ENCODE measurements at regions not wholly inside any gene's neighbourhood (a gene's known extent, or its start where the extent isn't known, plus 50 kb on each side); places are given as distances from the start of the nearest gene placed in this dataset.

- BruUV-seq (replicated peaks), result no TSS peak
- H3K4me1 ChIP-seq (ENCODE audit: control insufficient read depth, insufficient read depth, low read length), result no peaks in the 10 kb centered on the region
- TF ChIP-seq ZNF24 (IDR thresholded peaks at IDR 0.05) (no peak), PML (IDR thresholded peaks at IDR 0.05; ENCODE audit: low read length) (no peak), BCL11A (IDR thresholded peaks at IDR 0.05; ENCODE audit: low read depth, low read length) (no peak), RCOR1 (conservative IDR thresholded peaks at IDR 0.05; ENCODE audit: low read depth, low read length) (no peak), CHD4 (IDR thresholded peaks at IDR 0.05) (no peak), ZNF592 (IDR thresholded peaks at IDR 0.05) (no peak), GATAD2B (conservative IDR thresholded peaks at IDR 0.05; ENCODE audit: low read depth) (no peak), ATF2 (IDR thresholded peaks at IDR 0.05; ENCODE audit: low read length) (no peak), ZSCAN29 (IDR thresholded peaks at IDR 0.05) (no peak), ETV6 (conservative IDR thresholded peaks at IDR 0.05 in 1 of 2, IDR thresholded peaks at IDR 0.05 in 1 of 2; ENCODE audit: borderline replicate concordance in 1 of 2, low read depth in 1 of 2) (no peak), KAT2A (conservative IDR thresholded peaks at IDR 0.05; ENCODE audit: control insufficient read depth, low read depth, low read length) (no peak)
- ATAC-seq, result no peak
- SMC1A ChIA-PET (ENCODE audit: uncharacterized antibody, unreplicated experiment), result interaction anchor here (1.1 to 2.7 kb wide), 5 partner anchors 11 to 325 kb away, joined by 3 to 12 read pairs (median 5); no protein-coding TSS in a partner anchor
- POLR2A ChIA-PET, result interaction anchor here (1.2 kb wide), 1 partner anchor 61 kb away, joined by 3 read pairs; no protein-coding TSS in a partner anchor
- H3K9ac ChIP-seq (ENCODE audit: control insufficient read depth, insufficient read depth, low read length), result no peak overlapping the region
- in situ Hi-C loops (cut with MboI), result no loop called here
- H3K4me2 ChIP-seq (ENCODE audit: control insufficient read depth, insufficient read depth), result no peak overlapping the region
- H3K4me3 ChIP-seq, result no peak overlapping the region
- CTCF ChIA-PET, result interaction anchor here (0.6 to 1.4 kb wide), 3 partner anchors 55 to 319 kb away, joined by 3 to 5 read pairs (median 3); no protein-coding TSS in a partner anchor
- H4K20me1 ChIP-seq (ENCODE audit: control insufficient read depth, insufficient read depth), result no peaks in the 10 kb centered on the region
- H3K27me3 ChIP-seq (replicated peaks in 1 of 2; ENCODE audit: control insufficient read depth in 2 of 2, insufficient read depth in 2 of 2, low read length in 1 of 2), result no peaks in the 10 kb centered on the region
- H3K36me3 ChIP-seq (ENCODE audit: control insufficient read depth in 2 of 2, insufficient read depth in 2 of 2, low read length in 1 of 2), result no peaks in the 10 kb centered on the region
- no peaks in the 10 kb centered on the region for H3K9me3 ChIP-seq (replicated peaks; ENCODE audit: control insufficient read depth, insufficient read depth, low read length)
- RAD21 ChIA-PET (ENCODE audit: unreplicated experiment), result no interaction called here
- intact Hi-C loops (cut with micrococcal nuclease; ENCODE audit: unreplicated experiment), result no loop called here
- H3K27ac ChIP-seq (ENCODE audit: control insufficient read depth, insufficient read depth), result no peak overlapping the region
- H2AFZ ChIP-seq (ENCODE audit: control insufficient read depth, low read depth, low read length), result no peak overlapping the region
- no peak for DNase-seq (ENCODE audit: low read depth, low spot score)
- FAIRE-seq, result no peak
- no peaks in the 10 kb centered on the region for H3K79me2 ChIP-seq (ENCODE audit: control insufficient read depth, insufficient read depth, low read length)
Observed at GRCh38 chr13:79987761-79988160, 353.2 kb downstream of the SPRY2 start.

All from GM12878 (cell line).